ENCODE measurements at regions not wholly inside any gene's neighbourhood (a gene's known extent, or its start where the extent isn't known, plus 50 kb on each side); places are given as distances from the start of the nearest gene placed in this dataset.

- Histone ChIP-seq H2BK5ac (ENCODE audit: low read depth, low read length, poor library complexity, severe bottlenecking) (no peak overlapping the region), H4K8ac (ENCODE audit: low read depth in 2 of 2, low read length in 2 of 2) (no peak overlapping the region), H2AFZ (replicated peaks; ENCODE audit: low read length, poor library complexity) (no peak overlapping the region), H3K4me3 (ENCODE audit: insufficient read depth, low read depth, low read length) (no peak overlapping the region), H2AK9ac (replicated peaks; ENCODE audit: low read depth, low read length, poor library complexity) (no peak overlapping the region), H3K4ac (ENCODE audit: low read depth, low read length) (no peak overlapping the region), H3K27me3 (ENCODE audit: control insufficient read depth, insufficient read depth, low read length) (no peaks in the 10 kb centered on the region), H4K20me1 (ENCODE audit: insufficient read depth, low read length) (no peaks in the 10 kb centered on the region), H3K56ac (ENCODE audit: extremely low read depth, insufficient read depth, low read length) (no peak overlapping the region), H2AK5ac (ENCODE audit: low read depth, low read length) (no peak overlapping the region), H3K4me1 (ENCODE audit: control insufficient read depth, insufficient read depth, low read length) (peaks cover 2% of the 10 kb centered on the region; the same call in 1 of the 2 replicates), H3K36me3 (ENCODE audit: control insufficient read depth, insufficient read depth, low read length) (no peaks in the 10 kb centered on the region), H2BK120ac (ENCODE audit: low read depth, low read length) (no peak overlapping the region), H3K79me1 (ENCODE audit: low read depth in 1 of 2, low read length in 2 of 2) (no peaks in the 10 kb centered on the region), H4K91ac (ENCODE audit: insufficient read depth, low read depth, low read length) (no peak overlapping the region), H3K23ac (ENCODE audit: low read depth, low read length) (no peak overlapping the region), H3K27ac (ENCODE audit: insufficient read depth, low read length) (no peak overlapping the region), H4K5ac (ENCODE audit: low read depth, low read length) (no peak overlapping the region), H3K9me1 (ENCODE audit: insufficient read depth, low read length) (0 out of 2 replicates have a peak, but pooled peaks cover 7% of the 10 kb centered on the region), H2BK15ac (ENCODE audit: low read depth, low read length) (no peak overlapping the region), H3K4me2 (ENCODE audit: low read depth, low read length) (no peak overlapping the region), H3K9ac (ENCODE audit: low read depth, low read length) (no peak overlapping the region), H3K18ac (ENCODE audit: low read depth, low read length) (no peak overlapping the region), H2BK20ac (ENCODE audit: low read depth, low read length) (no peak overlapping the region), H3K9me3 (ENCODE audit: control insufficient read depth, insufficient read depth, low read length) (no peaks in the 10 kb centered on the region), H3K14ac (replicated peaks; ENCODE audit: low read depth, low read length) (no peak overlapping the region)
- in situ Hi-C loops (cut with MboI; ENCODE audit: low sequenced_read_pairs) (no loop called here), dilution Hi-C loops (cut with HindIII; ENCODE audit: low sequenced_read_pairs, unreplicated experiment) (no loop called here), intact Hi-C loops (cut with micrococcal nuclease) (no loop called here)
- POLR2A ChIA-PET (ENCODE audit: unreplicated experiment), result no interaction called here
- TF ChIP-seq FOS (IDR thresholded peaks at IDR 0.05; ENCODE audit: low read depth, low read length), result no peak
- TF ChIP-seq RCOR1 (IDR thresholded peaks at IDR 0.05; ENCODE audit: insufficient replicate concordance, low read length), result no peak
- ATAC-seq (ENCODE audit: low read depth) (no peak), DNase-seq (no peak)
- BruUV-seq (replicated peaks), result no TSS peak
- CTCF ChIA-PET, result no interaction called here
- WGBS, 2 experiments (ENCODE audit: extremely low coverage in 2 of 2, insufficient read length in 1 of 2), result no CpG with 5 or more reads among the region's 1 CpG
These were observed 232.4 kb upstream of the AMIGO2 start for GRCh38 chr12:47312147-47312546.
